ENCODE measurements at regions not wholly inside any gene's neighbourhood (a gene's known extent, or its start where the extent isn't known, plus 50 kb on each side); places are given as distances from the start of the nearest gene placed in this dataset.

GRCh38 chr15:39300451-39301153 is 280.3 kb upstream of the THBS1 start:
- DNase-seq (ENCODE audit: low spot score) = peak; percentile 43

- DNase-seq (ENCODE audit: low spot score) = peak; percentile 12
Measured at GRCh38 chr15:39301589-39301999, 279.3 kb upstream of the THBS1 start.

- DNase-seq (ENCODE audit: low spot score) = no peak
Measured at GRCh38 chr15:39302936-39303335, 277.9 kb upstream of the THBS1 start.

GRCh38 chr15:39304201-39304841 is 276.6 kb upstream of the THBS1 start:
- peak; percentile 22 for DNase-seq (ENCODE audit: low spot score)

GRCh38 chr15:39304931-39305728 is 275.7 kb upstream of the THBS1 start:
- DNase-seq (ENCODE audit: low spot score) = no peak

- no peak for DNase-seq (ENCODE audit: low spot score)
Measured at GRCh38 chr15:39310633-39311032, 270.2 kb upstream of the THBS1 start.

GRCh38 chr15:39312984-39313383 is 267.9 kb upstream of the THBS1 start:
- DNase-seq (ENCODE audit: low spot score) = no peak

GRCh38 chr15:39313467-39313866 is 267.4 kb upstream of the THBS1 start:
- no peak for DNase-seq (ENCODE audit: low spot score)

GRCh38 chr15:39313881-39314280 is 267.0 kb upstream of the THBS1 start:
- DNase-seq (ENCODE audit: low spot score) = no peak

- no peak for DNase-seq (ENCODE audit: low spot score)
Measured at GRCh38 chr15:39315206-39315850, 265.6 kb upstream of the THBS1 start.

GRCh38 chr15:39317225-39317624 is 263.7 kb upstream of the THBS1 start:
- DNase-seq (ENCODE audit: low spot score) = no peak

GRCh38 chr15:39318231-39318630 is 262.6 kb upstream of the THBS1 start:
- no peak for DNase-seq (ENCODE audit: low spot score)

- no peak for DNase-seq (ENCODE audit: low spot score)
Measured at GRCh38 chr15:39320355-39320754, 260.5 kb upstream of the THBS1 start.

- DNase-seq (ENCODE audit: low spot score) = no peak
Measured at GRCh38 chr15:39320886-39321285, 260.0 kb upstream of the THBS1 start.

GRCh38 chr15:39321977-39322376 is 258.9 kb upstream of the THBS1 start:
- DNase-seq (ENCODE audit: low spot score) = peak; percentile 26

GRCh38 chr15:39323157-39323556 is 257.7 kb upstream of the THBS1 start:
- DNase-seq (ENCODE audit: low spot score) = no peak

GRCh38 chr15:39323706-39324105 is 257.2 kb upstream of the THBS1 start:
- no peak for DNase-seq (ENCODE audit: low spot score)

- DNase-seq (ENCODE audit: low spot score) = no peak
Measured at GRCh38 chr15:39326306-39326975, 254.4 kb upstream of the THBS1 start.

GRCh38 chr15:39327005-39327730 is 253.7 kb upstream of the THBS1 start:
- no peak for DNase-seq (ENCODE audit: low spot score)

GRCh38 chr15:39330061-39330460 is 250.8 kb upstream of the THBS1 start:
- no peak for DNase-seq (ENCODE audit: low spot score)

GRCh38 chr15:39331584-39331983 is 249.3 kb upstream of the THBS1 start:
- no peak for DNase-seq (ENCODE audit: low spot score)
